Neuronal stem cell (in vitro differentiated cells): ENCODE measurements at regions not wholly inside any gene's neighbourhood (a gene's known extent, or its start where the extent isn't known, plus 50 kb on each side); places are given as distances from the start of the nearest gene placed in this dataset.
A peak's percentile ranks its signal among the peaks of the same experiment; 100 is the strongest.
"Not testable (repeated sequence)": the region's sequence is repeated elsewhere in the genome, so short reads cannot be mapped to it uniquely, and the experiment has no call there.

Experiments used
- DNase-seq: peaks from one replicate; pipeline ENCODE4 v3.0.0-alpha.2; 2013; ENCODE audit warnings: low spot score
- H2AFZ ChIP-seq: one replicate; pipeline ENCODE4 v1.6.1; 2013; ENCODE audit warnings: mild to moderate bottlenecking, low read length, inconsistent platforms
- H2AK5ac ChIP-seq: 2 replicates; pipeline ENCODE4 v1.6.1; 2013; ENCODE audit warnings: low read depth, mild to moderate bottlenecking, inconsistent platforms, low read length, moderate library complexity, mixed read lengths
- H2BK120ac ChIP-seq: 2 replicates; pipeline ENCODE4 v1.6.1; 2013; ENCODE audit warnings: low read depth, mild to moderate bottlenecking, inconsistent platforms, low read length, moderate library complexity, mixed read lengths
- H2BK12ac ChIP-seq: one replicate; pipeline ENCODE4 v1.6.1; 2013; ENCODE audit warnings: low read length, inconsistent platforms
- H2BK15ac ChIP-seq: 2 replicates; pipeline ENCODE4 v1.6.1; 2013; ENCODE audit warnings: mild to moderate bottlenecking, low read length, inconsistent platforms, mixed read lengths
- H2BK5ac ChIP-seq: one replicate; pipeline ENCODE4 v1.6.1; 2013; ENCODE audit warnings: inconsistent platforms, mild to moderate bottlenecking, low read length, moderate library complexity
- H3K14ac ChIP-seq: one replicate; pipeline ENCODE4 v1.6.1; 2013; ENCODE audit warnings: low read length, inconsistent platforms
- H3K18ac ChIP-seq: 2 replicates; pipeline ENCODE4 v1.6.1; 2013; ENCODE audit warnings: low read length, inconsistent platforms
- H3K23ac ChIP-seq: 2 replicates; pipeline ENCODE4 v1.6.1; 2013; ENCODE audit warnings: low read depth, mild to moderate bottlenecking, mixed read lengths, low read length, inconsistent platforms; ENCODE audit not compliant: poor library complexity
- H3K27ac ChIP-seq: replicated peaks from 3 replicates; pipeline ENCODE4 v1.5.1; 2013; ENCODE audit warnings: low read length, inconsistent platforms
- H3K27me3 ChIP-seq, 3 experiments: 2 replicates each; pipeline ENCODE4 v1.6.1; 2013; ENCODE audit warnings: low read length in 3 of 3, mild to moderate bottlenecking in 2 of 3, inconsistent platforms in 1 of 3, low read depth in 1 of 3, mixed read lengths in 1 of 3, moderate library complexity in 1 of 3; ENCODE audit not compliant: control insufficient read depth in 3 of 3, insufficient read depth in 3 of 3
- H3K36me3 ChIP-seq, 2 donors: replicated peaks in 1 of 2; 2 replicates each; pipeline ENCODE4 v1.6.1; 2013; ENCODE audit warnings: low read length in 2 of 2; ENCODE audit not compliant: control insufficient read depth in 2 of 2, insufficient read depth in 2 of 2
- H3K4ac ChIP-seq: 2 replicates; pipeline ENCODE4 v1.6.1; 2013; ENCODE audit warnings: inconsistent platforms, mild to moderate bottlenecking, low read length, moderate library complexity
- H3K4me1 ChIP-seq, 2 donors: 1 replicate in 1 of 2; 2 replicates in 1 of 2; pipeline ENCODE4 v1.6.1; 2013; ENCODE audit warnings: low read length in 2 of 2, low read depth in 1 of 2; ENCODE audit not compliant: control insufficient read depth in 2 of 2, insufficient read depth in 1 of 2
- H3K4me2 ChIP-seq: one replicate; pipeline ENCODE4 v1.6.1; 2013; ENCODE audit warnings: mild to moderate bottlenecking, low read length, inconsistent platforms; ENCODE audit not compliant: insufficient read depth, poor library complexity, severe bottlenecking
- H3K4me3 ChIP-seq, 2 donors: 2 replicates each; pipeline ENCODE4 v1.5.1; 2013; ENCODE audit warnings: low read length in 2 of 2, mild to moderate bottlenecking in 2 of 2, inconsistent platforms in 1 of 2, moderate library complexity in 1 of 2
- H3K79me1 ChIP-seq: one replicate; pipeline ENCODE4 v1.6.1; 2013; ENCODE audit warnings: low read depth, mild to moderate bottlenecking, inconsistent platforms, low read length, moderate library complexity
- H3K9ac ChIP-seq: one replicate; pipeline ENCODE4 v1.6.1; 2013; ENCODE audit warnings: mild to moderate bottlenecking, low read depth, low read length, inconsistent platforms; ENCODE audit not compliant: poor library complexity
- H3K9me3 ChIP-seq, 2 donors: replicated peaks in 1 of 2; 2 replicates each; pipeline versions ENCODE3 to v1.6.1; 2013; ENCODE audit warnings: low read length in 2 of 2, mild to moderate bottlenecking in 2 of 2, inconsistent platforms in 1 of 2, low read depth in 1 of 2, mixed read lengths in 1 of 2, moderate library complexity in 1 of 2; ENCODE audit not compliant: control insufficient read depth in 2 of 2, insufficient read depth in 1 of 2
- H4K8ac ChIP-seq: one replicate; pipeline ENCODE4 v1.6.1; 2013; ENCODE audit warnings: low read depth, mild to moderate bottlenecking, inconsistent platforms, low read length, moderate library complexity
- H4K91ac ChIP-seq: one replicate; pipeline ENCODE4 v1.6.1; 2013; ENCODE audit warnings: low read length, low read depth, mild to moderate bottlenecking, inconsistent platforms; ENCODE audit not compliant: poor library complexity
- WGBS, 2 donors: extraction: QIAGEN DNeasy Blood & Tissue Kit; methylation state at CpG; one replicate each; pipeline ENCODE4 v1.1.7; 2013; ENCODE audit warnings: missing lambda C conversion rate in 2 of 2, mixed read lengths in 1 of 2; ENCODE audit not compliant: insufficient read length in 2 of 2, insufficient replicate concordance in 1 of 2; ENCODE audit errors: extremely low coverage in 2 of 2; 5-methylcytosine and 5-hydroxymethylcytosine counted together

DNA sequence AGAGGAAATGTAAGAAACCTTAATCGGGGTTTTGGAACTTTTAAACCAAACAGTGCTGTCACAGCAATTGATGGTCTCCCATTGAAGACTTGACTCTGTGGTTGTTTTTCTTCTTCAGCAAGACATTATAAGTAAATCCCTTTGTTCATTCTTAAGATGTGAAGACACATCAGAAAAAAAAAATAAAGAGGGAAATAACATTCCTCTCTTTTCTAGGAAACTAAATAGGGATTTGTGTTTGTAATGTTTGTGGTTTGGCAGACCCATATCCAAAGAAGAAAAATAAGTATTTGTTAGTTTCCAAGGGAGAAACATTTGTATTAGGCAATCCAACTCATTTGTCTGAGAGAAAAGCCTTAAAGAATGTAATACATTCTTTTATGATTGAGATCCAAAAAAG lies 359.9 kb downstream of the DSC3 start:
- H4K8ac ChIP-seq: no peak overlapping the region
- no peaks in the 10 kb centered on the region for H3K27me3 ChIP-seq
- H3K23ac ChIP-seq: no peak overlapping the region
- no peaks in the 10 kb centered on the region for H3K4me1 ChIP-seq
- H3K4me2 ChIP-seq: no peak overlapping the region
- H2BK120ac ChIP-seq: no peak overlapping the region
- WGBS, 2 donors: no CpG with 5 or more reads among the region's 1 CpG
- no peak overlapping the region for H4K91ac ChIP-seq
- H3K14ac ChIP-seq: no peak overlapping the region
- no peak overlapping the region for H2BK5ac ChIP-seq
- H3K4me3 ChIP-seq: no peak overlapping the region
- no peaks in the 10 kb centered on the region for H3K79me1 ChIP-seq
- H3K36me3 ChIP-seq: no peaks in the 10 kb centered on the region
- H3K9ac ChIP-seq: no peak overlapping the region
- no peaks in the 10 kb centered on the region for H3K9me3 ChIP-seq
- no peak for DNase-seq
- no peak overlapping the region for H2BK15ac ChIP-seq
- no peak overlapping the region for H2AK5ac ChIP-seq
- H3K18ac ChIP-seq: no peak overlapping the region
- no peak overlapping the region for H3K4ac ChIP-seq
- no peak overlapping the region for H2AFZ ChIP-seq
- no peak overlapping the region for H2BK12ac ChIP-seq
- no peak overlapping the region for H3K27ac ChIP-seq

DNA sequence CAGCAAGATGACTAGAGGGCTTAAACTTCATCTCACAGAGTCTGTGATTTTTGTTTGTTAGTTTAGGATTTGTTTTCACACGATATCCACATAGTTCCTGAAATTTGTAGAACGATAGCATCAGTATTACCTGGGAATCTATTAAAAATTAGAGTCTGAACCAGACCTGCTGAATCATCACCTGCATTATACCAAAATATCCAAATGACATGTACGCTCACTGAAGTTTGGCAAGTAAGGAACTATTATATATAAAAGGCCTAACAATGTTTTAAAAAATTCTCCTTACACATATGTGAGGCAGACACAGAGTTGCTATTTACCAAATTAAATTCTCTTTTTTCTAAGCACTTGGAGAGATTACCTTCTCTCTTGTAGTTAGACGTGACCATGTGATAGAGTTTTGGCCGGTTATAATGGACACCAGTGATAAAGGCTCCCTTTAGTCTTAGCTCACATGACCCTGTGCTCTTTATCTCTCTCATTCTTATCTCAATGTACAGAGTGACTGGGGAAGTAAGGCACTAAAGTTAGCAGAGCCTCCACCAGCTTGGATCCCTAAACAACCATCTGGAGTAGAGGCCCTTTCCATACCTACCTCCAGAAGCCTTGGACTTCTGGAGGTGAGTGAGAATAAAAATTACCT lies 363.1 kb downstream of the DSC3 start:
- H4K8ac ChIP-seq: no peak overlapping the region
- no peak for DNase-seq
- WGBS, 2 donors: no CpG with 5 or more reads among the region's 5 CpGs

DNA sequence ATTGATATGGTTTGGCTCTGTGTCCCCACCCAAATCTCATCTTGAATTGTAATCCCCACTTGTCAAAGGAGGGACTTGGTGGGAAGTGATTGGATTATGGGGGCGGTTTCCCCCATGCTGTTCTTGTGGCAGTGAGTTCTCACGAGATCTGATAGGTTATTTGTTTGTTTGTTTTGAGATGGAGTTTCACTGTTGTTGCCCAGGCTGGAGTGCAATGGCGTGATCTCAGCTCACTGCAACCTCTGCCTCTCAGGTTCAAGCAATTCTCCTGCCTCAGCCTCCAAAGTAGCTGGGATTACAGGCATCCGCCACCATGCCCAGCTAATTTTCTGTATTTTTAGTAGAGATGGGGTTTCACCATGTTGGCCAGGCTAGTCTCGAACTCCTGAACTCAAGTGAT lies 364.7 kb downstream of the DSC3 start:
- H3K27ac ChIP-seq, H2BK120ac ChIP-seq, H3K14ac ChIP-seq, H3K4ac ChIP-seq, H3K4me1 ChIP-seq, H2AK5ac ChIP-seq, H3K18ac ChIP-seq, H3K36me3 ChIP-seq, H2BK15ac ChIP-seq, H3K4me3 ChIP-seq, H4K8ac ChIP-seq, H2BK12ac ChIP-seq, H3K4me2 ChIP-seq, H4K91ac ChIP-seq, H3K9me3 ChIP-seq, H3K23ac ChIP-seq, DNase-seq, H3K9ac ChIP-seq, H3K79me1 ChIP-seq, H3K27me3 ChIP-seq, H2AFZ ChIP-seq, H2BK5ac ChIP-seq: not testable (repeated sequence)
- no CpG with 5 or more reads among the region's 5 CpGs for WGBS, 2 donors

More for the DNA sequence above, 363.1 kb downstream of the DSC3 start:
- H2BK12ac ChIP-seq: no peak overlapping the region
- H3K9me3 ChIP-seq: no peaks in the 10 kb centered on the region
- H3K14ac ChIP-seq: no peak overlapping the region
- H4K91ac ChIP-seq: no peak overlapping the region
- peaks cover 0 to 3% of the 10 kb centered on the region in 2 donors for H3K4me1 ChIP-seq
- H3K36me3 ChIP-seq: no peaks in the 10 kb centered on the region
- no peaks in the 10 kb centered on the region for H3K27me3 ChIP-seq
- H3K23ac ChIP-seq: no peak overlapping the region
- H2AK5ac ChIP-seq: no peak overlapping the region
- no peak overlapping the region for H3K9ac ChIP-seq
- no peak overlapping the region for H3K4me2 ChIP-seq
- H2BK5ac ChIP-seq: no peak overlapping the region
- no peak overlapping the region for H2BK15ac ChIP-seq
- no peak overlapping the region for H3K4me3 ChIP-seq
- no peaks in the 10 kb centered on the region for H3K79me1 ChIP-seq
- H3K4ac ChIP-seq: no peak overlapping the region
- no peak overlapping the region for H2AFZ ChIP-seq
- no peak overlapping the region for H3K27ac ChIP-seq
- no peak overlapping the region for H2BK120ac ChIP-seq
- no peak overlapping the region for H3K18ac ChIP-seq

DNA sequence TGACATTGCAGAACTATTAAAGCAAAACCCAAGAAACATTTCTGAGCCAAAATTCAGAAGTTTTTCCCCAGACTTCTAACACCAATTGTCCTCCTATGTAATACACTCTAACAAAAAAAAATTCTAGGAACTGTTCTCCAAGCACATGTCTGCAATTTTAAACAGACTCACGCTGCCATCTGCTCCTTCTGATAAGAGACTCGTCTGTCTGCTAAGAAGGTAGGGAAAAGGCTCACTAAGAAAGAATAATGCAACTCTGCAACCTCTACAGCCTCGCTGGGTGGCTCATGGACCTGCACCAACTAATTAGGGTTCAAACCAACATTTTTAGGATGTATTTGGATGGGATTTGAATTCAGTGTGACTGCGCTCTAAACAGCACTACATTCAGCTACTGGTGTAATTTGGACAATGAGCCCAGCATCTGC lies 366.5 kb downstream of the DSC3 start:
- Histone ChIP-seq H3K23ac (no peak overlapping the region), H3K79me1 (no peaks in the 10 kb centered on the region), H3K9ac (no peak overlapping the region), H3K4me2 (no peak overlapping the region), H3K4me3 (no peak overlapping the region), H2AK5ac (no peak overlapping the region), H2BK120ac (no peak overlapping the region), H3K4me1 (peaks cover 0 to 3% of the 10 kb centered on the region in 2 donors), H3K27ac (peak overlapping the region; percentile 52), H3K36me3 (no peaks in the 10 kb centered on the region), H3K9me3 (no peaks in the 10 kb centered on the region), H3K18ac (no peak overlapping the region), H2BK5ac (no peak overlapping the region), H3K27me3 (no peaks in the 10 kb centered on the region), H3K4ac (no peak overlapping the region), H4K91ac (no peak overlapping the region), H3K14ac (no peak overlapping the region), H2BK12ac (no peak overlapping the region), H2AFZ (no peak overlapping the region), H4K8ac (no peak overlapping the region), H2BK15ac (no peak overlapping the region)
- no peak for DNase-seq
- WGBS, 2 donors: no CpG with 5 or more reads among the region's 4 CpGs
